Thymus (tissue), 11 donors: ENCODE measurements at regions not wholly inside any gene's neighbourhood (a gene's known extent, or its start where the extent isn't known, plus 50 kb on each side); places are given as distances from the start of the nearest gene placed in this dataset.
"Not testable (repeated sequence)": the region's sequence is repeated elsewhere in the genome, so short reads cannot be mapped to it uniquely, and the experiment has no call there.

Experiments
- DNase-seq, 9 donors: peaks; one replicate each; pipeline ENCODE4 v3.0.0-alpha.2; 2013; ENCODE audit warnings: low spot score in 9 of 9, low read depth in 6 of 9, missing footprints in 1 of 9
- H3K27ac ChIP-seq, 2 donors: one replicate each; pipeline ENCODE4 v1.5.1; 2013; ENCODE audit warnings: control low read depth in 1 of 2, low read depth in 1 of 2, low read length in 1 of 2, mild to moderate bottlenecking in 1 of 2, moderate library complexity in 1 of 2
- H3K27me3 ChIP-seq, 2 donors: one replicate each; pipeline ENCODE4 v1.5.1; 2013; ENCODE audit warnings: low read length in 1 of 2; ENCODE audit not compliant: control insufficient read depth in 2 of 2, insufficient read depth in 1 of 2
- H3K36me3 ChIP-seq, 2 donors: one replicate each; pipeline ENCODE4 v1.5.1; 2013; ENCODE audit warnings: low read length in 1 of 2, mild to moderate bottlenecking in 1 of 2, moderate library complexity in 1 of 2; ENCODE audit not compliant: control insufficient read depth in 2 of 2, insufficient read depth in 2 of 2
- H3K4me1 ChIP-seq, 2 donors: one replicate each; pipeline ENCODE4 v1.5.1; 2013; ENCODE audit warnings: low read length in 2 of 2; ENCODE audit not compliant: control insufficient read depth in 2 of 2, insufficient read depth in 2 of 2
- H3K4me3 ChIP-seq, 2 donors: one replicate each; pipeline ENCODE4 v1.5.1; 2013; ENCODE audit warnings: low read length in 2 of 2, control low read depth in 1 of 2, mild to moderate bottlenecking in 1 of 2
- H3K9me3 ChIP-seq, 2 donors: one replicate each; pipeline ENCODE4 v1.5.1; 2013; ENCODE audit warnings: low read length in 1 of 2, mild to moderate bottlenecking in 1 of 2; ENCODE audit not compliant: control insufficient read depth in 2 of 2, insufficient read depth in 1 of 2
- WGBS: extraction: QIAGEN DNeasy Blood & Tissue Kit; methylation state at CpG from one replicate; pipeline ENCODE4 v1.1.7; 2013; 5-methylcytosine and 5-hydroxymethylcytosine counted together
- donor health status: healthy.

- H3K9me3 ChIP-seq = no peaks in the 10 kb centered on the region
- no peaks in the 10 kb centered on the region for H3K4me1 ChIP-seq
- no peak overlapping the region for H3K27ac ChIP-seq
- H3K27me3 ChIP-seq = no peaks in the 10 kb centered on the region
- H3K4me3 ChIP-seq = no peak overlapping the region
- no peaks in the 10 kb centered on the region for H3K36me3 ChIP-seq
- DNase-seq = no peak
- 93% methylated on average over 4 of the region's 4 CpGs for WGBS
Measured at GRCh38 chr17:62149961-62150360, 84.9 kb upstream of the MED13 start.

GRCh38 chr17:62147284-62147683 is 82.2 kb upstream of the MED13 start:
- H3K4me3 ChIP-seq = no peak overlapping the region
- no peaks in the 10 kb centered on the region for H3K4me1 ChIP-seq
- no peaks in the 10 kb centered on the region for H3K27me3 ChIP-seq
- DNase-seq = no peak
- WGBS = 89% methylated on average over 4 of the region's 4 CpGs
- no peaks in the 10 kb centered on the region for H3K36me3 ChIP-seq
- H3K27ac ChIP-seq = no peak overlapping the region
- no peaks in the 10 kb centered on the region for H3K9me3 ChIP-seq

GRCh38 chr17:62140836-62141235 is 75.8 kb upstream of the MED13 start:
- no peak for DNase-seq
- WGBS = 89% methylated on average over 14 of the region's 14 CpGs
- no peak overlapping the region for H3K4me3 ChIP-seq
- H3K27me3 ChIP-seq = peaks cover 6 to 33% of the 10 kb centered on the region in 2 donors
- no peak overlapping the region for H3K27ac ChIP-seq
- peaks cover 0 to 2% of the 10 kb centered on the region in 2 donors for H3K4me1 ChIP-seq
- no peaks in the 10 kb centered on the region for H3K36me3 ChIP-seq
- H3K9me3 ChIP-seq = no peaks in the 10 kb centered on the region

- Histone ChIP-seq H3K27ac (no peak overlapping the region), H3K4me3 (no peak overlapping the region), H3K4me1 (peaks cover 0 to 2% of the 10 kb centered on the region in 2 donors), H3K9me3 (no peaks in the 10 kb centered on the region), H3K36me3 (no peaks in the 10 kb centered on the region), H3K27me3 (peaks cover 6 to 33% of the 10 kb centered on the region in 2 donors)
- no peak for DNase-seq
- WGBS = 94% methylated on average over 22 of the region's 22 CpGs
Measured at GRCh38 chr17:62140376-62140775, 75.3 kb upstream of the MED13 start.

GRCh38 chr17:62139690-62140354 is 74.7 kb upstream of the MED13 start:
- H3K4me1 ChIP-seq, H3K4me3 ChIP-seq, H3K9me3 ChIP-seq, H3K27ac ChIP-seq, DNase-seq, H3K36me3 ChIP-seq: not testable (repeated sequence)
- 93% methylated on average over 35 of the region's 35 CpGs for WGBS
- peaks cover 6 to 33% of the 10 kb centered on the region in 2 donors for H3K27me3 ChIP-seq

- no peak for DNase-seq
- no peak overlapping the region for H3K27ac ChIP-seq
- no peaks in the 10 kb centered on the region for H3K36me3 ChIP-seq
- no peaks in the 10 kb centered on the region for H3K9me3 ChIP-seq
- 76% methylated on average over 26 of the region's 26 CpGs for WGBS
- peaks cover 6 to 33% of the 10 kb centered on the region in 2 donors for H3K27me3 ChIP-seq
- peaks cover 0 to 2% of the 10 kb centered on the region in 2 donors for H3K4me1 ChIP-seq
- no peak overlapping the region for H3K4me3 ChIP-seq
Measured at GRCh38 chr17:62139141-62139540, 74.1 kb upstream of the MED13 start.

GRCh38 chr17:62138676-62139121 is 73.6 kb upstream of the MED13 start:
- H3K4me3 ChIP-seq = peak overlapping the region in 1 of 2 donors; percentile 15
- WGBS = 24% methylated on average over 31 of the region's 31 CpGs
- H3K27ac ChIP-seq, H3K9me3 ChIP-seq, H3K4me1 ChIP-seq, DNase-seq, H3K36me3 ChIP-seq: not testable (repeated sequence)
- H3K27me3 ChIP-seq = peaks cover 6 to 33% of the 10 kb centered on the region in 2 donors

- not testable (repeated sequence) for H3K36me3 ChIP-seq, H3K9me3 ChIP-seq, H3K27ac ChIP-seq, H3K4me1 ChIP-seq
- H3K27me3 ChIP-seq = peaks cover 6 to 33% of the 10 kb centered on the region in 2 donors
- peak overlapping the region in 1 of 2 donors; percentile 15 for H3K4me3 ChIP-seq
- peak in 2 of 9 donors; percentile 9 to 23 for DNase-seq
- WGBS = 22% methylated on average over 92 of the region's 92 CpGs
Measured at GRCh38 chr17:62137734-62138624, 72.9 kb upstream of the MED13 start.

GRCh38 chr17:62137013-62137733 is 72.1 kb upstream of the MED13 start:
- not testable (repeated sequence) for H3K9me3 ChIP-seq, H3K4me1 ChIP-seq, DNase-seq, H3K27ac ChIP-seq, H3K36me3 ChIP-seq, H3K4me3 ChIP-seq
- H3K27me3 ChIP-seq = peaks cover 6 to 33% of the 10 kb centered on the region in 2 donors
- WGBS = 95% methylated on average over 40 of the region's 40 CpGs
